ENCODE measurements at regions not wholly inside any gene's neighbourhood (a gene's known extent, or its start where the extent isn't known, plus 50 kb on each side); places are given as distances from the start of the nearest gene placed in this dataset.

DNA sequence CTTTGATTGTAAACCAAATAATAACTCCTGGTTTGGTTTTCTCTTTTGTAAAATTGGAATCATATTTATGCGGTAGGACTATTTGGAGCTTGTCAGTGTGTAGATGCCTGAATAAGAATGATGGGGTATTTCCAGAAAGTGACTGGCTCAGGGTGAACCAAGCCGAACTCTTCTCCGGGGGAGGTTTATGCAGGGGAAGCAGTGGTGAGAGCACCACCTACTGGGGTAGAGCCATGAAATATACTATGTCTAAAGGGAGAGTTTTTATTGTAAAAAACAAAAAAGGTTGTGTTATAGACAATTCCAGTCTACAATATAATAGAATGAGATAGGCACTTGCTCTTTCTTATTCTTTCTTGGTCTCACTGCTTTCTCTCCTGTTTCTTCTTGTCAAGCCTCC lies 222.9 kb upstream of the SLC16A7 start:
- ATAC-seq (ENCODE audit: low read depth) (no peak), DNase-seq (no peak)
- 88% methylated on average over 3 of the region's 3 CpGs for WGBS (ENCODE audit: insufficient coverage)
- H3K27me3 ChIP-seq (replicated peaks in 1 of 4; ENCODE audit: control extremely low read depth in 1 of 4, control insufficient read depth in 3 of 4, insufficient read depth in 4 of 4, low read length in 3 of 4), result no peaks in the 10 kb centered on the region
- ChIA-PET CTCF (no interaction called here), POLR2A (no interaction called here)
- Mint-ChIP-seq H3K27ac (no peak overlapping the region), H3K27me3 (no peaks in the 10 kb centered on the region), H3K4me3 (no peak overlapping the region), H3K9me3 (ENCODE audit: insufficient read depth) (no peaks in the 10 kb centered on the region), H3K4me1 (no peaks in the 10 kb centered on the region)
- H3K27ac ChIP-seq (ENCODE audit: low read length in 2 of 2), result no peak overlapping the region
- H2AFZ ChIP-seq (ENCODE audit: insufficient read depth, low read depth, low read length, poor library complexity, severe bottlenecking), result no peak overlapping the region
- H3K4me2 ChIP-seq (replicated peaks; ENCODE audit: low read depth, low read length, poor library complexity, severe bottlenecking), result no peak overlapping the region
- TF ChIP-seq EZH2 (IDR thresholded peaks at IDR 0.05; ENCODE audit: borderline replicate concordance, insufficient read depth, low read depth, low read length, poor library complexity, severe bottlenecking), result no peak
- TF ChIP-seq, protein P1, sequence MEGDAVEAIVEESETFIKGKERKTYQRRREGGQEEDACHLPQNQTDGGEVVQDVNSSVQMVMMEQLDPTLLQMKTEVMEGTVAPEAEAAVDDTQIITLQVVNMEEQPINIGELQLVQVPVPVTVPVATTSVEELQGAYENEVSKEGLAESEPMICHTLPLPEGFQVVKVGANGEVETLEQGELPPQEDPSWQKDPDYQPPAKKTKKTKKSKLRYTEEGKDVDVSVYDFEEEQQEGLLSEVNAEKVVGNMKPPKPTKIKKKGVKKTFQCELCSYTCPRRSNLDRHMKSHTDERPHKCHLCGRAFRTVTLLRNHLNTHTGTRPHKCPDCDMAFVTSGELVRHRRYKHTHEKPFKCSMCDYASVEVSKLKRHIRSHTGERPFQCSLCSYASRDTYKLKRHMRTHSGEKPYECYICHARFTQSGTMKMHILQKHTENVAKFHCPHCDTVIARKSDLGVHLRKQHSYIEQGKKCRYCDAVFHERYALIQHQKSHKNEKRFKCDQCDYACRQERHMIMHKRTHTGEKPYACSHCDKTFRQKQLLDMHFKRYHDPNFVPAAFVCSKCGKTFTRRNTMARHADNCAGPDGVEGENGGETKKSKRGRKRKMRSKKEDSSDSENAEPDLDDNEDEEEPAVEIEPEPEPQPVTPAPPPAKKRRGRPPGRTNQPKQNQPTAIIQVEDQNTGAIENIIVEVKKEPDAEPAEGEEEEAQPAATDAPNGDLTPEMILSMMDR (IDR thresholded peaks at IDR 0.05), result no peak
- no peaks in the 10 kb centered on the region for H3K36me3 ChIP-seq (replicated peaks in 1 of 2; ENCODE audit: control extremely low read depth in 1 of 2, control insufficient read depth in 1 of 2, extremely low read depth in 1 of 2, insufficient read depth in 2 of 2, low read length in 1 of 2)
- H3K4me3 ChIP-seq (ENCODE audit: control extremely low read depth in 1 of 5, extremely low read depth in 1 of 5, insufficient read depth in 1 of 5, low read depth in 2 of 5, low read length in 4 of 5), result no peak overlapping the region
- H3K9me3 ChIP-seq (ENCODE audit: control extremely low read depth in 1 of 3, control insufficient read depth in 2 of 3, insufficient read depth in 1 of 3, low read length in 2 of 3), result no peaks in the 10 kb centered on the region
- H4K20me1 ChIP-seq (ENCODE audit: control insufficient read depth, insufficient read depth, low read length, poor library complexity, severe bottlenecking), result no peaks in the 10 kb centered on the region
- intact Hi-C loops (cut with micrococcal nuclease), result no loop called here
- no peak overlapping the region for H3K9ac ChIP-seq (ENCODE audit: low read length)
- H3K79me2 ChIP-seq (ENCODE audit: control insufficient read depth, insufficient read depth, low read length), result no peaks in the 10 kb centered on the region
- H3K4me1 ChIP-seq (ENCODE audit: control insufficient read depth in 2 of 2, insufficient read depth in 2 of 2, low read length in 2 of 2), result no peaks in the 10 kb centered on the region

DNA sequence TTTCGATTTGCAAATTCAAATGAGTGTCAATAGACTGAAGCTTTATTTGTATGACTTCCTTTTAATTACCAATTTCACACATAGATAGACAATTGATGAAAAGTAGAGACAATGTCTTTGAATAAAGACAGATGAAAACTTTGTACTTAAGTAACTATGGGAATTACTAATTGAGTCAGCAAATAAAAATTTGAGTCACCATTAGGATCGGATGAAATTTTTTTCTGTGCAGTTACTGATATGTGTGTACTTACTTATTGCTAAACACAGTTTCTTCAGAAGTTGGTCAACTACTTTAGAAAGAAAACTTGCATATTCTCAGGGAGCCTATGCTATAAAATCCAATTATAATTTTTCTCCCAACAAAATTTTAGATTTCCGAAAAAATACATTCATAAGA lies 224.9 kb upstream of the SLC16A7 start:
- Histone ChIP-seq H4K20me1 (ENCODE audit: control insufficient read depth, insufficient read depth, low read length, poor library complexity, severe bottlenecking) (no peaks in the 10 kb centered on the region), H3K4me1 (ENCODE audit: control insufficient read depth in 2 of 2, insufficient read depth in 2 of 2, low read length in 2 of 2) (no peaks in the 10 kb centered on the region), H3K4me3 (ENCODE audit: control extremely low read depth in 1 of 5, extremely low read depth in 1 of 5, insufficient read depth in 1 of 5, low read depth in 2 of 5, low read length in 4 of 5) (no peak overlapping the region), H3K9ac (ENCODE audit: low read length) (no peak overlapping the region), H3K9me3 (ENCODE audit: control extremely low read depth in 1 of 3, control insufficient read depth in 2 of 3, insufficient read depth in 1 of 3, low read length in 2 of 3) (no peaks in the 10 kb centered on the region), H3K79me2 (ENCODE audit: control insufficient read depth, insufficient read depth, low read length) (no peaks in the 10 kb centered on the region), H3K36me3 (replicated peaks in 1 of 2; ENCODE audit: control extremely low read depth in 1 of 2, control insufficient read depth in 1 of 2, extremely low read depth in 1 of 2, insufficient read depth in 2 of 2, low read length in 1 of 2) (no peaks in the 10 kb centered on the region), H3K27ac (ENCODE audit: low read length in 2 of 2) (no peak overlapping the region), H3K27me3 (replicated peaks in 1 of 4; ENCODE audit: control extremely low read depth in 1 of 4, control insufficient read depth in 3 of 4, insufficient read depth in 4 of 4, low read length in 3 of 4) (no peaks in the 10 kb centered on the region), H2AFZ (ENCODE audit: insufficient read depth, low read depth, low read length, poor library complexity, severe bottlenecking) (no peak overlapping the region), H3K4me2 (replicated peaks; ENCODE audit: low read depth, low read length, poor library complexity, severe bottlenecking) (no peak overlapping the region)
- Mint-ChIP-seq H3K9me3 (ENCODE audit: insufficient read depth) (no peaks in the 10 kb centered on the region), H3K27ac (no peak overlapping the region), H3K27me3 (no peaks in the 10 kb centered on the region), H3K4me1 (no peaks in the 10 kb centered on the region), H3K4me3 (no peak overlapping the region)
- intact Hi-C loops (cut with micrococcal nuclease), result no loop called here
- CTCF ChIA-PET, result no interaction called here
- no peak for ATAC-seq (ENCODE audit: low read depth)
- no CpG with 5 or more reads among the region's 3 CpGs for WGBS (ENCODE audit: insufficient coverage)
- POLR2A ChIA-PET, result no interaction called here
- TF ChIP-seq EZH2 (IDR thresholded peaks at IDR 0.05; ENCODE audit: borderline replicate concordance, insufficient read depth, low read depth, low read length, poor library complexity, severe bottlenecking), result no peak
- TF ChIP-seq, protein P1 (IDR thresholded peaks at IDR 0.05), result no peak
- no peak for DNase-seq

Data from B cell (primary cell).